ENCODE measurements at regions not wholly inside any gene's neighbourhood (a gene's known extent, or its start where the extent isn't known, plus 50 kb on each side); places are given as distances from the start of the nearest gene placed in this dataset.

DNA sequence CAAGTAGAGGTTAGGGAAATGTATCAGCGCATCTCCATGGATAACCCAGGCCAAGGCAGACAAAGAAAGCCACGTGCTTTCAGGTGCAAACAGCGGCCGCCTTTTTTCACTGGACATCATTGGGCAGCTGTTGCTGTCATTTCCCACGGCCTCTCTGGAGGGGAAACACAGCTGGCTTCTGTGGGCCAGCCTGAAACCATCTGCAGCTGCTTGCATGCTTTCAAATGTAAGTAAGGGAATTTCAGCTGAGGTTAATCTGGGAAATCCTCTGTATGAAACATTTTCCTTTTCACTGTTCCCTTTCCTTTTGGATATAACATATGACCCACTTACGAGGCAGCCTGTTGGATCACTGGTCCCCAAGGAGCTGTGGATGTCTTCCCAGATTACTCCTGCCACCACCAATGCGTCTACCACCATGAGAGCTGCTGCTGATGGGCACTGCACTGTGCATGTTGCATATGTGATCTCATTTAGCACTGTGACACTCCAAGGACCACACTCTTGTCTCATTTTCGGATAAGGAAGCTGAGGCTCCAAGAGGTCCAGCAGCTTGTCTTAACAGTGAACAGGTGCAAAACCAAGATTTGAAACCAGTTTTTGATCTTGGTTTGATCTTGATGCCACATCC, 106.3 kb downstream of the C9orf152 start (continued):
- TF ChIP-seq, protein P1, sequence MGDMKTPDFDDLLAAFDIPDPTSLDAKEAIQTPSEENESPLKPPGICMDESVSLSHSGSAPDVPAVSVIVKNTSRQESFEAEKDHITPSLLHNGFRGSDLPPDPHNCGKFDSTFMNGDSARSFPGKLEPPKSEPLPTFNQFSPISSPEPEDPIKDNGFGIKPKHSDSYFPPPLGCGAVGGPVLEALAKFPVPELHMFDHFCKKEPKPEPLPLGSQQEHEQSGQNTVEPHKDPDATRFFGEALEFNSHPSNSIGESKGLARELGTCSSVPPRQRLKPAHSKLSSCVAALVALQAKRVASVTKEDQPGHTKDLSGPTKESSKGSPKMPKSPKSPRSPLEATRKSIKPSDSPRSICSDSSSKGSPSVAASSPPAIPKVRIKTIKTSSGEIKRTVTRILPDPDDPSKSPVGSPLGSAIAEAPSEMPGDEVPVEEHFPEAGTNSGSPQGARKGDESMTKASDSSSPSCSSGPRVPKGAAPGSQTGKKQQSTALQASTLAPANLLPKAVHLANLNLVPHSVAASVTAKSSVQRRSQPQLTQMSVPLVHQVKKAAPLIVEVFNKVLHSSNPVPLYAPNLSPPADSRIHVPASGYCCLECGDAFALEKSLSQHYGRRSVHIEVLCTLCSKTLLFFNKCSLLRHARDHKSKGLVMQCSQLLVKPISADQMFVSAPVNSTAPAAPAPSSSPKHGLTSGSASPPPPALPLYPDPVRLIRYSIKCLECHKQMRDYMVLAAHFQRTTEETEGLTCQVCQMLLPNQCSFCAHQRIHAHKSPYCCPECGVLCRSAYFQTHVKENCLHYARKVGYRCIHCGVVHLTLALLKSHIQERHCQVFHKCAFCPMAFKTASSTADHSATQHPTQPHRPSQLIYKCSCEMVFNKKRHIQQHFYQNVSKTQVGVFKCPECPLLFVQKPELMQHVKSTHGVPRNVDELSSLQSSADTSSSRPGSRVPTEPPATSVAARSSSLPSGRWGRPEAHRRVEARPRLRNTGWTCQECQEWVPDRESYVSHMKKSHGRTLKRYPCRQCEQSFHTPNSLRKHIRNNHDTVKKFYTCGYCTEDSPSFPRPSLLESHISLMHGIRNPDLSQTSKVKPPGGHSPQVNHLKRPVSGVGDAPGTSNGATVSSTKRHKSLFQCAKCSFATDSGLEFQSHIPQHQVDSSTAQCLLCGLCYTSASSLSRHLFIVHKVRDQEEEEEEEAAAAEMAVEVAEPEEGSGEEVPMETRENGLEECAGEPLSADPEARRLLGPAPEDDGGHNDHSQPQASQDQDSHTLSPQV (IDR thresholded peaks at IDR 0.05), result peak; percentile 93
- peak; percentile 47; the same call in 1 of the 2 replicates for TF ChIP-seq ZNF24 (IDR thresholded peaks at IDR 0.05)
- 0 out of 2 replicates have a peak, but pooled peaks have one; percentile 8 for TF ChIP-seq SPI1 (IDR thresholded peaks at IDR 0.05; ENCODE audit: borderline replicate concordance, insufficient read depth, low read depth, low read length)
- TF ChIP-seq, protein P2, sequence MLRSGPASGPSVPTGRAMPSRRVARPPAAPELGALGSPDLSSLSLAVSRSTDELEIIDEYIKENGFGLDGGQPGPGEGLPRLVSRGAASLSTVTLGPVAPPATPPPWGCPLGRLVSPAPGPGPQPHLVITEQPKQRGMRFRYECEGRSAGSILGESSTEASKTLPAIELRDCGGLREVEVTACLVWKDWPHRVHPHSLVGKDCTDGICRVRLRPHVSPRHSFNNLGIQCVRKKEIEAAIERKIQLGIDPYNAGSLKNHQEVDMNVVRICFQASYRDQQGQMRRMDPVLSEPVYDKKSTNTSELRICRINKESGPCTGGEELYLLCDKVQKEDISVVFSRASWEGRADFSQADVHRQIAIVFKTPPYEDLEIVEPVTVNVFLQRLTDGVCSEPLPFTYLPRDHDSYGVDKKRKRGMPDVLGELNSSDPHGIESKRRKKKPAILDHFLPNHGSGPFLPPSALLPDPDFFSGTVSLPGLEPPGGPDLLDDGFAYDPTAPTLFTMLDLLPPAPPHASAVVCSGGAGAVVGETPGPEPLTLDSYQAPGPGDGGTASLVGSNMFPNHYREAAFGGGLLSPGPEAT (IDR thresholded peaks at IDR 0.05; ENCODE audit: low read depth), result peak; percentile 93
- TF ChIP-seq HCFC1 (IDR thresholded peaks at IDR 0.05; ENCODE audit: low read length), result no peak
- peak; percentile 97 for TF ChIP-seq EED (IDR thresholded peaks at IDR 0.05; ENCODE audit: low read depth)
- TF ChIP-seq, protein P3, sequence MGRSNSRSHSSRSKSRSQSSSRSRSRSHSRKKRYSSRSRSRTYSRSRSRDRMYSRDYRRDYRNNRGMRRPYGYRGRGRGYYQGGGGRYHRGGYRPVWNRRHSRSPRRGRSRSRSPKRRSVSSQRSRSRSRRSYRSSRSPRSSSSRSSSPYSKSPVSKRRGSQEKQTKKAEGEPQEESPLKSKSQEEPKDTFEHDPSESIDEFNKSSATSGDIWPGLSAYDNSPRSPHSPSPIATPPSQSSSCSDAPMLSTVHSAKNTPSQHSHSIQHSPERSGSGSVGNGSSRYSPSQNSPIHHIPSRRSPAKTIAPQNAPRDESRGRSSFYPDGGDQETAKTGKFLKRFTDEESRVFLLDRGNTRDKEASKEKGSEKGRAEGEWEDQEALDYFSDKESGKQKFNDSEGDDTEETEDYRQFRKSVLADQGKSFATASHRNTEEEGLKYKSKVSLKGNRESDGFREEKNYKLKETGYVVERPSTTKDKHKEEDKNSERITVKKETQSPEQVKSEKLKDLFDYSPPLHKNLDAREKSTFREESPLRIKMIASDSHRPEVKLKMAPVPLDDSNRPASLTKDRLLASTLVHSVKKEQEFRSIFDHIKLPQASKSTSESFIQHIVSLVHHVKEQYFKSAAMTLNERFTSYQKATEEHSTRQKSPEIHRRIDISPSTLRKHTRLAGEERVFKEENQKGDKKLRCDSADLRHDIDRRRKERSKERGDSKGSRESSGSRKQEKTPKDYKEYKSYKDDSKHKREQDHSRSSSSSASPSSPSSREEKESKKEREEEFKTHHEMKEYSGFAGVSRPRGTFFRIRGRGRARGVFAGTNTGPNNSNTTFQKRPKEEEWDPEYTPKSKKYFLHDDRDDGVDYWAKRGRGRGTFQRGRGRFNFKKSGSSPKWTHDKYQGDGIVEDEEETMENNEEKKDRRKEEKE (IDR thresholded peaks at IDR 0.05), result no peak
- peak; percentile 75; the same call in 1 of the 2 replicates for TF ChIP-seq PAX5 (IDR thresholded peaks at IDR 0.05; ENCODE audit: borderline replicate concordance, low read depth, low read length)
- TF ChIP-seq, protein P4, sequence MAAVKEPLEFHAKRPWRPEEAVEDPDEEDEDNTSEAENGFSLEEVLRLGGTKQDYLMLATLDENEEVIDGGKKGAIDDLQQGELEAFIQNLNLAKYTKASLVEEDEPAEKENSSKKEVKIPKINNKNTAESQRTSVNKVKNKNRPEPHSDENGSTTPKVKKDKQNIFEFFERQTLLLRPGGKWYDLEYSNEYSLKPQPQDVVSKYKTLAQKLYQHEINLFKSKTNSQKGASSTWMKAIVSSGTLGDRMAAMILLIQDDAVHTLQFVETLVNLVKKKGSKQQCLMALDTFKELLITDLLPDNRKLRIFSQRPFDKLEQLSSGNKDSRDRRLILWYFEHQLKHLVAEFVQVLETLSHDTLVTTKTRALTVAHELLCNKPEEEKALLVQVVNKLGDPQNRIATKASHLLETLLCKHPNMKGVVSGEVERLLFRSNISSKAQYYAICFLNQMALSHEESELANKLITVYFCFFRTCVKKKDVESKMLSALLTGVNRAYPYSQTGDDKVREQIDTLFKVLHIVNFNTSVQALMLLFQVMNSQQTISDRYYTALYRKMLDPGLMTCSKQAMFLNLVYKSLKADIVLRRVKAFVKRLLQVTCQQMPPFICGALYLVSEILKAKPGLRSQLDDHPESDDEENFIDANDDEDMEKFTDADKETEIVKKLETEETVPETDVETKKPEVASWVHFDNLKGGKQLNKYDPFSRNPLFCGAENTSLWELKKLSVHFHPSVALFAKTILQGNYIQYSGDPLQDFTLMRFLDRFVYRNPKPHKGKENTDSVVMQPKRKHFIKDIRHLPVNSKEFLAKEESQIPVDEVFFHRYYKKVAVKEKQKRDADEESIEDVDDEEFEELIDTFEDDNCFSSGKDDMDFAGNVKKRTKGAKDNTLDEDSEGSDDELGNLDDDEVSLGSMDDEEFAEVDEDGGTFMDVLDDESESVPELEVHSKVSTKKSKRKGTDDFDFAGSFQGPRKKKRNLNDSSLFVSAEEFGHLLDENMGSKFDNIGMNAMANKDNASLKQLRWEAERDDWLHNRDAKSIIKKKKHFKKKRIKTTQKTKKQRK (IDR thresholded peaks at IDR 0.05; ENCODE audit: low read depth, low read length), result 0 out of 2 replicates have a peak, but pooled peaks have one; percentile 23
- TF ChIP-seq FOXK2 (IDR thresholded peaks at IDR 0.05), result no peak
- peak; percentile 93 for TF ChIP-seq RUNX3 (IDR thresholded peaks at IDR 0.05; ENCODE audit: low read length)
- TF ChIP-seq TCF7 (IDR thresholded peaks at IDR 0.05; ENCODE audit: borderline replicate concordance), result peak; percentile 51; the same call in 1 of the 2 replicates
- TF ChIP-seq, protein P5, sequence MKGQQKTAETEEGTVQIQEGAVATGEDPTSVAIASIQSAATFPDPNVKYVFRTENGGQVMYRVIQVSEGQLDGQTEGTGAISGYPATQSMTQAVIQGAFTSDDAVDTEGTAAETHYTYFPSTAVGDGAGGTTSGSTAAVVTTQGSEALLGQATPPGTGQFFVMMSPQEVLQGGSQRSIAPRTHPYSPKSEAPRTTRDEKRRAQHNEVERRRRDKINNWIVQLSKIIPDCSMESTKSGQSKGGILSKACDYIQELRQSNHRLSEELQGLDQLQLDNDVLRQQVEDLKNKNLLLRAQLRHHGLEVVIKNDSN (IDR thresholded peaks at IDR 0.05; ENCODE audit: borderline replicate concordance, extremely low read length, insufficient read depth, low read depth, low read length), result peak; percentile 2
- TF ChIP-seq, protein P6, sequence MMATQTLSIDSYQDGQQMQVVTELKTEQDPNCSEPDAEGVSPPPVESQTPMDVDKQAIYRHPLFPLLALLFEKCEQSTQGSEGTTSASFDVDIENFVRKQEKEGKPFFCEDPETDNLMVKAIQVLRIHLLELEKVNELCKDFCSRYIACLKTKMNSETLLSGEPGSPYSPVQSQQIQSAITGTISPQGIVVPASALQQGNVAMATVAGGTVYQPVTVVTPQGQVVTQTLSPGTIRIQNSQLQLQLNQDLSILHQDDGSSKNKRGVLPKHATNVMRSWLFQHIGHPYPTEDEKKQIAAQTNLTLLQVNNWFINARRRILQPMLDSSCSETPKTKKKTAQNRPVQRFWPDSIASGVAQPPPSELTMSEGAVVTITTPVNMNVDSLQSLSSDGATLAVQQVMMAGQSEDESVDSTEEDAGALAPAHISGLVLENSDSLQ (IDR thresholded peaks at IDR 0.05), result peak; percentile 31; the same call in 1 of the 2 replicates
- peak; percentile 96 for TF ChIP-seq TCF3 (IDR thresholded peaks at IDR 0.05; ENCODE audit: borderline replicate concordance, insufficient read depth, low read depth, low read length)
